Esophagus squamous epithelium (tissue), 5 donors: ENCODE measurements at regions not wholly inside any gene's neighbourhood (a gene's known extent, or its start where the extent isn't known, plus 50 kb on each side); places are given as distances from the start of the nearest gene placed in this dataset.

Experiments used
- DNase-seq: peaks from one replicate; lab custom pipeline; 2025; lab: John Stamatoyannopoulos, UW
- H3K27ac ChIP-seq, 4 donors: fragments of 200-600 bp; sonication (generic); one replicate each; pipeline ENCODE4 v1.5.1; 2016 to 2019; ENCODE audit warnings: mild to moderate bottlenecking in 1 of 4
- H3K27me3 ChIP-seq, 4 donors: fragments of 200-600 bp; sonication (generic); 1 replicate in 3 of 4; 2 replicates in 1 of 4; pipeline versions ENCODE4 v1.5.1 to v1.6.0; 2017 to 2021; ENCODE audit warnings: antibody characterized with exemption in 1 of 4
- H3K36me3 ChIP-seq, 3 donors: fragments of 200-600 bp; sonication (generic); one replicate each; pipeline ENCODE4 v1.5.1; 2016 to 2019
- H3K4me1 ChIP-seq, 3 donors: fragments of 200-600 bp; sonication (generic); one replicate each; pipeline ENCODE4 v1.5.1; 2017 to 2019
- H3K4me3 ChIP-seq, 4 donors: fragments of 200-600 bp; sonication (generic); 1 replicate in 3 of 4; 2 replicates in 1 of 4; pipeline ENCODE4 v1.5.1; 2016 to 2019; ENCODE audit warnings: mild to moderate bottlenecking in 2 of 4, moderate library complexity in 1 of 4
- H3K9me3 ChIP-seq, 3 donors: fragments of 200-600 bp; sonication (generic); one replicate each; pipeline ENCODE4 v1.5.1; 2016 to 2019
- CTCF ChIP-seq, 6 experiments: fragments of 450-650 bp in 4 of 6; fragments of 200-600 bp in 2 of 6; sonication (generic) in 2 of 6; IDR thresholded peaks; one replicate each; pipeline ENCODE4 v1.5.1; 2016 to 2019; ENCODE audit warnings: antibody characterized with exemption in 6 of 6, mild to moderate bottlenecking in 4 of 6, moderate library complexity in 4 of 6
- POLR2A ChIP-seq, 4 donors: fragments of 450-650 bp; IDR thresholded peaks; one replicate each; pipeline ENCODE4 v1.6.1; 2017; ENCODE audit warnings: antibody characterized with exemption in 4 of 4, mild to moderate bottlenecking in 4 of 4, moderate library complexity in 3 of 4
- WGBS, 2 donors: methylation state at CpG; one replicate each; pipeline ENCODE4 v1.1.5; 2018; 5-methylcytosine and 5-hydroxymethylcytosine counted together
- intact Hi-C: fragments of 100-400 bp; cut with DNase I; formaldehyde crosslinking; loops from one replicate; pipeline ENCODE4 v1.15.0; 2022
- donor health status: DM: yes; HTN: yes; CAD: no.

- Histone ChIP-seq H3K27ac (no peak overlapping the region), H3K4me3 (no peak overlapping the region), H3K4me1 (no peaks in the 10 kb centered on the region), H3K36me3 (no peaks in the 10 kb centered on the region), H3K27me3 (no peaks in the 10 kb centered on the region), H3K9me3 (no peaks in the 10 kb centered on the region)
- no peak for TF ChIP-seq POLR2A (IDR thresholded peaks at IDR 0.05)
- TF ChIP-seq CTCF (IDR thresholded peaks at IDR 0.05): no peak
- DNase-seq: no peak
- 76 to 89% methylated on average over 4 of the region's 4 CpGs for WGBS, 2 donors
- intact Hi-C loops: no loop called here
Measured at GRCh38 chr4:181272422-181272821, 970.8 kb upstream of the TENM3 start.

DNA sequence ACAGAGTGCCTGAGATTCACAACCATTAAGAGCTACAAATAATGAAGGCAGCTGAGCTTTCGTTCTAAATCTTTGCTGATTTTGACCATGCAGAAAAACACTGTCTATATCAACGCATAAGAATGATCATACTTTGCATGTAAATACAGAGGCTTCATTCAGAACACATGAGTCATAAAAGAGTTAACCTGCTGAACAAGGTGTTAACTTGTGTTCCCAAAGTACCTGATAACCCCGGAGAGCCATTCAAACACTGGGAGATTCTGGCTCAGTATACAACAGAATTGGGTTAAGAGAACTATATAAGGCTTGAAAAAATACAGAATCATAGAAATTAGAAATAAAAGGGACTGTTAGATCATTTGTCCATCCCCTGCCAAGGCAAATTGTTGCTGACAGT, 964.3 kb upstream of the TENM3 start:
- H3K27ac ChIP-seq: no peak overlapping the region
- H3K27me3 ChIP-seq: no peaks in the 10 kb centered on the region
- no peaks in the 10 kb centered on the region for H3K4me1 ChIP-seq
- DNase-seq: no peak
- no peaks in the 10 kb centered on the region for H3K9me3 ChIP-seq
- H3K4me3 ChIP-seq: no peak overlapping the region
- H3K36me3 ChIP-seq: no peaks in the 10 kb centered on the region
- intact Hi-C loops: no loop called here
- WGBS, 2 donors: 28 to 56% methylated on average over 3 of the region's 3 CpGs
- TF ChIP-seq POLR2A (IDR thresholded peaks at IDR 0.05) (no peak), CTCF (IDR thresholded peaks at IDR 0.05) (no peak)

DNA sequence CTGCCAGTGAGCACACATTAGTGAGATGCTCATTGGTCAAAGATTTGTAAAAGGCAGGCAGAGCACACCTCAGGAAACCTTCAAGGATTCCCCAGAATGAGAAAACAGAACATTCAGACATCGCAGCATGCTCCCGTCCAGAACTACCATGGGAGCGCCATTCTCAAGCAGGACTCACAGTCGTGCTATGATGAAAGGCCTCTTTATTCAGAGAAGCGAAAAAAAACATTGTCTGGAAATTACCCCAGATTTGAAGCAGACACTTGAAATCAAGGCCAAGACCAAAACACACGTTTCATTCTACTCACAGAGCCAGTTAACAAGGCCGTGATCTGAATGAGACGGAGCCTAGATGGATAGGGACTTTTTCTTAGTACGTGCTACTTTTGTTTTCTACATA, 961.8 kb upstream of the TENM3 start:
- no peak for DNase-seq
- H3K27ac ChIP-seq: no peak overlapping the region
- no peaks in the 10 kb centered on the region for H3K36me3 ChIP-seq
- H3K4me1 ChIP-seq: no peaks in the 10 kb centered on the region
- TF ChIP-seq POLR2A (IDR thresholded peaks at IDR 0.05) (no peak), CTCF (IDR thresholded peaks at IDR 0.05) (no peak)
- intact Hi-C loops: no loop called here
- 85 to 86% methylated on average over 9 of the region's 9 CpGs for WGBS, 2 donors
- H3K4me3 ChIP-seq: no peak overlapping the region
- H3K27me3 ChIP-seq: no peaks in the 10 kb centered on the region
- no peaks in the 10 kb centered on the region for H3K9me3 ChIP-seq

GRCh38 chr4:181289198-181289597, 954.0 kb upstream of the TENM3 start:
- TF ChIP-seq POLR2A (IDR thresholded peaks at IDR 0.05): no peak
- no peak for TF ChIP-seq CTCF (IDR thresholded peaks at IDR 0.05)
- Histone ChIP-seq H3K27ac (no peak overlapping the region), H3K4me3 (no peak overlapping the region), H3K9me3 (no peaks in the 10 kb centered on the region), H3K27me3 (no peaks in the 10 kb centered on the region), H3K4me1 (no peaks in the 10 kb centered on the region), H3K36me3 (no peaks in the 10 kb centered on the region)
- WGBS, 2 donors: 32 to 52% methylated on average over 7 of the region's 7 CpGs
- DNase-seq: no peak
- intact Hi-C loops: no loop called here

DNA sequence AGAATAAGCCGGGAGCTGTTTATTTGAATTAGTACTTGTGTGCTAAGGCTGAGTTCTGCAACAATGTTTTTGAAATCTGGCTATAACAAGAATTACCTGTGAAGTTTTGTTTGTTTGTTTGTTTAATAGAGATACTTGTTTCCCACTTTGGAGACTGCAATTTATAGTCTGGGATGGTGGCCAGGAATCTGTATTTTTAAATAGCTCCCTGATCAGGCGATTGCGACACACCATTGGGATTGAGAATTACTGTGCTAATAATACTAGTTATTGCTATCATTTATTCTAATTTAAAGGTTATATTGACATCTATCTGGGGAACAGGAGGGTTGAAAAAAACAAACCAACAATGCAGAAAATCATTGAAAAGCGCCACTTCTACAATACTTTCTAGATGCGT, 951.6 kb upstream of the TENM3 start:
- H3K9me3 ChIP-seq: no peaks in the 10 kb centered on the region
- no peaks in the 10 kb centered on the region for H3K4me1 ChIP-seq
- WGBS, 2 donors: 82 to 85% methylated on average over 5 of the region's 5 CpGs
- no peak overlapping the region for H3K4me3 ChIP-seq
- TF ChIP-seq CTCF (IDR thresholded peaks at IDR 0.05) (no peak), POLR2A (IDR thresholded peaks at IDR 0.05) (no peak)
- H3K36me3 ChIP-seq: no peaks in the 10 kb centered on the region
- no peaks in the 10 kb centered on the region for H3K27me3 ChIP-seq
- no peak for DNase-seq
- intact Hi-C loops: no loop called here
- H3K27ac ChIP-seq: no peak overlapping the region
